Keratinocyte (primary cell): ENCODE measurements at regions not wholly inside any gene's neighbourhood (a gene's known extent, or its start where the extent isn't known, plus 50 kb on each side); places are given as distances from the start of the nearest gene placed in this dataset.
"Not testable (repeated sequence)": the region's sequence is repeated elsewhere in the genome, so short reads cannot be mapped to it uniquely, and the experiment has no call there.

ENCODE experiments used
- CTCF ChIP-seq, 3 experiments: IDR thresholded peaks in 1 of 3; conservative IDR thresholded peaks in 1 of 3; optimal IDR thresholded peaks in 1 of 3; 2 replicates in 2 of 3; 3 replicates in 1 of 3; pipeline versions ENCODE3 to v1.5.1; 2011; ENCODE audit warnings: low read length in 3 of 3, mild to moderate bottlenecking in 3 of 3, moderate library complexity in 2 of 3, control low read depth in 1 of 3, inconsistent platforms in 1 of 3; ENCODE audit not compliant: insufficient read depth in 2 of 3; ENCODE audit errors: extremely low read depth in 1 of 3
- EZH2 ChIP-seq: IDR thresholded peaks from one replicate; pipeline ENCODE4 v1.6.1; 2012; ENCODE audit warnings: inconsistent platforms, mild to moderate bottlenecking, low read length, moderate library complexity

DNA sequence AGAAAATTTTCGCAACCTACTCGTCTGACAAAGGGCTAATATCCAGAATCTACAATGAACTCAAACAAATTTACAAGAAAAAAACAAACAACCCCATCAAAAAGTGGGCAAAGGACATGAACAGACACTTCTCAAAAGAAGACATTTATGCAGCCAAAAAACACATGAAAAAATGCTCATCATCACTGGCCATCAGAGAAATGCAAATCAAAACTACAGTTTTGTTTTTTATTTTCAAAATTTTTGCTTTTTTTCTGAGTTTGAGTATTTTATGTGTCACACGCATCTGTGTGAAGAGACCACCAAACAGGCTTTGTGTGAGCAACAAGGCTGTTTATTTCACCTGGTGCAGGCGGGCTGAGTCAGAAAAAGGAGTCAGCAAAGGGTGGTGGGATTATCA, 118.7 kb downstream of the MOBP start:
- not testable (repeated sequence) for TF ChIP-seq EZH2; CTCF (optimal IDR thresholded peaks at IDR 0.05 in 1 of 3, IDR thresholded peaks at IDR 0.05 in 1 of 3, conservative IDR thresholded peaks at IDR 0.05 in 1 of 3; ENCODE audit: extremely low read depth in 1 of 3, insufficient read depth in 2 of 3, low read length in 3 of 3)
